Astrocyte (in vitro differentiated cells and primary cell): ENCODE measurements at regions not wholly inside any gene's neighbourhood (a gene's known extent, or its start where the extent isn't known, plus 50 kb on each side); places are given as distances from the start of the nearest gene placed in this dataset.

ENCODE experiments used
- DNase-seq: peaks from one replicate; pipeline ENCODE4 v3.0.0-alpha.2; 2010; ENCODE audit warnings: low read depth
- FAIRE-seq: peaks from 2 replicates; lab custom pipeline; 2011; peaks lifted over from hg19 to GRCh38; lab: Jason Lieb, UNC
- H2AFZ ChIP-seq: 2 replicates; pipeline ENCODE4 v1.6.0; 2012; ENCODE audit warnings: low read depth, low read length, inconsistent platforms
- H3K27ac ChIP-seq: 2 replicates; pipeline ENCODE4 v1.5.1; 2011; ENCODE audit warnings: low read depth, low read length, inconsistent platforms
- H3K27me3 ChIP-seq: 2 replicates; pipeline ENCODE4 v1.6.0; 2011; ENCODE audit warnings: low read length, inconsistent platforms; ENCODE audit not compliant: insufficient read depth
- H3K36me3 ChIP-seq: 2 replicates; pipeline ENCODE4 v1.5.1; 2011; ENCODE audit warnings: low read length, inconsistent platforms; ENCODE audit not compliant: insufficient read depth
- H3K4me1 ChIP-seq: 2 replicates; pipeline ENCODE4 v1.5.1; 2011; ENCODE audit warnings: low read length, inconsistent platforms; ENCODE audit not compliant: insufficient read depth
- H3K4me2 ChIP-seq: 2 replicates; pipeline ENCODE4 v1.6.0; 2012; ENCODE audit warnings: low read length, inconsistent platforms
- H3K4me3 ChIP-seq: 2 replicates; pipeline ENCODE4 v1.5.1; 2011; ENCODE audit warnings: low read depth, mild to moderate bottlenecking, low read length, inconsistent platforms; ENCODE audit not compliant: insufficient read depth
- H3K79me2 ChIP-seq: 2 replicates; pipeline ENCODE4 v1.6.0; 2012; ENCODE audit warnings: mild to moderate bottlenecking, low read length, inconsistent platforms; ENCODE audit not compliant: insufficient read depth
- H3K9ac ChIP-seq: 2 replicates; pipeline ENCODE4 v1.6.0; 2012; ENCODE audit warnings: mild to moderate bottlenecking, low read length, inconsistent platforms
- H3K9me3 ChIP-seq: 2 replicates; pipeline ENCODE4 v1.5.1; 2012; ENCODE audit warnings: low read depth, mild to moderate bottlenecking, low read length, inconsistent platforms; ENCODE audit not compliant: insufficient read depth
- H4K20me1 ChIP-seq: 2 replicates; pipeline ENCODE4 v1.6.0; 2012; ENCODE audit warnings: low read length, inconsistent platforms; ENCODE audit not compliant: insufficient read depth
- H3K27ac Mint-ChIP-seq: one replicate; pipeline ENCODE4 v1.8.0; 2021; ENCODE audit warnings: mild to moderate bottlenecking, mixed read lengths; ENCODE audit not compliant: unreplicated experiment
- H3K27me3 Mint-ChIP-seq: one replicate; pipeline ENCODE4 v1.8.0; 2021; ENCODE audit warnings: low read depth, mixed read lengths; ENCODE audit not compliant: unreplicated experiment
- H3K36me3 Mint-ChIP-seq: one replicate; pipeline ENCODE4 v1.8.0; 2021; ENCODE audit warnings: low read depth, mixed read lengths; ENCODE audit not compliant: unreplicated experiment
- H3K4me1 Mint-ChIP-seq: one replicate; pipeline ENCODE4 v1.8.0; 2021; ENCODE audit warnings: low read depth, mixed read lengths; ENCODE audit not compliant: unreplicated experiment
- H3K4me3 Mint-ChIP-seq: one replicate; pipeline ENCODE4 v1.8.0; 2021; ENCODE audit warnings: mild to moderate bottlenecking, moderate library complexity, mixed read lengths; ENCODE audit not compliant: unreplicated experiment
- H3K9me3 Mint-ChIP-seq: one replicate; pipeline ENCODE4 v1.8.0; 2021; ENCODE audit warnings: mild to moderate bottlenecking, mixed read lengths; ENCODE audit not compliant: unreplicated experiment
- EZH2 ChIP-seq: IDR thresholded peaks from 2 replicates; pipeline ENCODE4 v1.6.1; 2012; ENCODE audit warnings: mild to moderate bottlenecking, low read length, inconsistent platforms; ENCODE audit not compliant: insufficient read depth
- TF ChIP-seq, protein P1 (sequence below): IDR thresholded peaks from 2 replicates; pipeline ENCODE4 v1.5.1; 2011; ENCODE audit warnings: low read depth, mild to moderate bottlenecking, inconsistent platforms, low read length, moderate library complexity; ENCODE audit not compliant: insufficient read depth

GRCh38 chr9:13675638-13676000 lies 396.1 kb upstream of the MPDZ start:
- FAIRE-seq: no peak
- Mint-ChIP-seq H3K27me3 (no peaks in the 10 kb centered on the region), H3K27ac (no peak overlapping the region), H3K36me3 (no peaks in the 10 kb centered on the region), H3K4me1 (peaks cover 1% of the 10 kb centered on the region), H3K4me3 (no peak overlapping the region), H3K9me3 (no peaks in the 10 kb centered on the region)
- Histone ChIP-seq H3K27me3 (no peaks in the 10 kb centered on the region), H4K20me1 (no peaks in the 10 kb centered on the region), H3K9me3 (no peaks in the 10 kb centered on the region), H3K79me2 (no peaks in the 10 kb centered on the region), H3K9ac (no peak overlapping the region), H2AFZ (no peak overlapping the region), H3K36me3 (no peaks in the 10 kb centered on the region), H3K4me3 (no peak overlapping the region), H3K27ac (no peak overlapping the region), H3K4me1 (no peaks in the 10 kb centered on the region), H3K4me2 (no peak overlapping the region)
- no peak for DNase-seq
- TF ChIP-seq EZH2: no peak
- TF ChIP-seq, protein P1, sequence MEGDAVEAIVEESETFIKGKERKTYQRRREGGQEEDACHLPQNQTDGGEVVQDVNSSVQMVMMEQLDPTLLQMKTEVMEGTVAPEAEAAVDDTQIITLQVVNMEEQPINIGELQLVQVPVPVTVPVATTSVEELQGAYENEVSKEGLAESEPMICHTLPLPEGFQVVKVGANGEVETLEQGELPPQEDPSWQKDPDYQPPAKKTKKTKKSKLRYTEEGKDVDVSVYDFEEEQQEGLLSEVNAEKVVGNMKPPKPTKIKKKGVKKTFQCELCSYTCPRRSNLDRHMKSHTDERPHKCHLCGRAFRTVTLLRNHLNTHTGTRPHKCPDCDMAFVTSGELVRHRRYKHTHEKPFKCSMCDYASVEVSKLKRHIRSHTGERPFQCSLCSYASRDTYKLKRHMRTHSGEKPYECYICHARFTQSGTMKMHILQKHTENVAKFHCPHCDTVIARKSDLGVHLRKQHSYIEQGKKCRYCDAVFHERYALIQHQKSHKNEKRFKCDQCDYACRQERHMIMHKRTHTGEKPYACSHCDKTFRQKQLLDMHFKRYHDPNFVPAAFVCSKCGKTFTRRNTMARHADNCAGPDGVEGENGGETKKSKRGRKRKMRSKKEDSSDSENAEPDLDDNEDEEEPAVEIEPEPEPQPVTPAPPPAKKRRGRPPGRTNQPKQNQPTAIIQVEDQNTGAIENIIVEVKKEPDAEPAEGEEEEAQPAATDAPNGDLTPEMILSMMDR: no peak

- H3K27ac ChIP-seq: no peak overlapping the region
- H3K4me3 ChIP-seq: no peak overlapping the region
- no peaks in the 10 kb centered on the region for H3K36me3 ChIP-seq
- no peaks in the 10 kb centered on the region for H3K79me2 ChIP-seq
- Mint-ChIP-seq H3K27ac (no peak overlapping the region), H3K4me1 (peaks cover 1% of the 10 kb centered on the region), H3K27me3 (no peaks in the 10 kb centered on the region), H3K9me3 (no peaks in the 10 kb centered on the region), H3K4me3 (no peak overlapping the region), H3K36me3 (no peaks in the 10 kb centered on the region)
- no peak overlapping the region for H3K9ac ChIP-seq
- TF ChIP-seq EZH2: no peak
- TF ChIP-seq, protein P1: no peak
- no peak for DNase-seq
- no peaks in the 10 kb centered on the region for H4K20me1 ChIP-seq
- H3K4me2 ChIP-seq: no peak overlapping the region
- no peaks in the 10 kb centered on the region for H3K4me1 ChIP-seq
- H2AFZ ChIP-seq: no peak overlapping the region
- H3K9me3 ChIP-seq: no peaks in the 10 kb centered on the region
- no peak for FAIRE-seq
- no peaks in the 10 kb centered on the region for H3K27me3 ChIP-seq
Measured at GRCh38 chr9:13674926-13675637, 395.6 kb upstream of the MPDZ start.

GRCh38 chr9:13673348-13673747 lies 393.9 kb upstream of the MPDZ start:
- no peaks in the 10 kb centered on the region for H3K79me2 ChIP-seq
- H3K4me2 ChIP-seq: no peak overlapping the region
- no peak overlapping the region for H3K9ac ChIP-seq
- TF ChIP-seq, protein P1: no peak
- TF ChIP-seq EZH2: no peak
- Mint-ChIP-seq H3K4me3 (no peak overlapping the region), H3K27ac (no peak overlapping the region), H3K9me3 (peaks cover under 1% of the 10 kb centered on the region), H3K27me3 (no peaks in the 10 kb centered on the region), H3K4me1 (peaks cover 1% of the 10 kb centered on the region), H3K36me3 (no peaks in the 10 kb centered on the region)
- no peak overlapping the region for H2AFZ ChIP-seq
- H3K27me3 ChIP-seq: no peaks in the 10 kb centered on the region
- H3K4me1 ChIP-seq: no peaks in the 10 kb centered on the region
- no peak for DNase-seq
- no peaks in the 10 kb centered on the region for H4K20me1 ChIP-seq
- no peaks in the 10 kb centered on the region for H3K9me3 ChIP-seq
- H3K27ac ChIP-seq: no peak overlapping the region
- H3K36me3 ChIP-seq: no peaks in the 10 kb centered on the region
- H3K4me3 ChIP-seq: no peak overlapping the region
- no peak for FAIRE-seq
